ENCODE measurements at regions not wholly inside any gene's neighbourhood (a gene's known extent, or its start where the extent isn't known, plus 50 kb on each side); places are given as distances from the start of the nearest gene placed in this dataset.

- no peak for TF ChIP-seq POLR2A (IDR thresholded peaks at IDR 0.05; ENCODE audit: low read depth, low read length)
- TF ChIP-seq POLR2AphosphoS5 (IDR thresholded peaks at IDR 0.05; ENCODE audit: low read depth, low read length) = no peak
These were observed 769.3 kb downstream of the MECOM start for GRCh38 chr3:168894214-168894613.
